HT-29 (cell line): ENCODE measurements at regions not wholly inside any gene's neighbourhood (a gene's known extent, or its start where the extent isn't known, plus 50 kb on each side); places are given as distances from the start of the nearest gene placed in this dataset.
A peak's percentile ranks its signal among the peaks of the same experiment; 100 is the strongest.

Experiments
- DNase-seq: peaks from one replicate; pipeline ENCODE4 v3.0.0-alpha.2; 2015; ENCODE audit warnings: low spot score

- no peak for DNase-seq
Measured at GRCh38 chr5:33284681-33285080, 156.1 kb upstream of the TARS1 start.

GRCh38 chr5:33287242-33287641, 153.5 kb upstream of the TARS1 start:
- DNase-seq, result no peak

GRCh38 chr5:33291216-33292000, 149.4 kb upstream of the TARS1 start:
- DNase-seq, result no peak

- no peak for DNase-seq
Measured at GRCh38 chr5:33297760-33298216, 143.0 kb upstream of the TARS1 start.

- peak; percentile 28 for DNase-seq
Measured at GRCh38 chr5:33299621-33300208, 141.1 kb upstream of the TARS1 start.

- no peak for DNase-seq
Measured at GRCh38 chr5:33300209-33300742, 140.5 kb upstream of the TARS1 start.

- DNase-seq, result no peak
Measured at GRCh38 chr5:33303579-33304095, 137.1 kb upstream of the TARS1 start.

- DNase-seq, result no peak
Measured at GRCh38 chr5:33304601-33305000, 136.2 kb upstream of the TARS1 start.

- DNase-seq, result no peak
Measured at GRCh38 chr5:33305572-33305971, 135.2 kb upstream of the TARS1 start.

- DNase-seq, result no peak
Measured at GRCh38 chr5:33306758-33307157, 134.0 kb upstream of the TARS1 start.

- no peak for DNase-seq
Measured at GRCh38 chr5:33308586-33308985, 132.2 kb upstream of the TARS1 start.

- no peak for DNase-seq
Measured at GRCh38 chr5:33309068-33309467, 131.7 kb upstream of the TARS1 start.

GRCh38 chr5:33309536-33310345, 131.0 kb upstream of the TARS1 start:
- DNase-seq, result no peak

- no peak for DNase-seq
Measured at GRCh38 chr5:33310451-33310850, 130.3 kb upstream of the TARS1 start.

GRCh38 chr5:33311893-33312292, 128.9 kb upstream of the TARS1 start:
- DNase-seq, result no peak

GRCh38 chr5:33312571-33313549, 127.9 kb upstream of the TARS1 start:
- peak; percentile 91 for DNase-seq

GRCh38 chr5:33315189-33315588, 125.6 kb upstream of the TARS1 start:
- no peak for DNase-seq

- no peak for DNase-seq
Measured at GRCh38 chr5:33316773-33317172, 124.0 kb upstream of the TARS1 start.

- DNase-seq, result no peak
Measured at GRCh38 chr5:33317271-33317670, 123.5 kb upstream of the TARS1 start.

- DNase-seq, result no peak
Measured at GRCh38 chr5:33319151-33319550, 121.6 kb upstream of the TARS1 start.

GRCh38 chr5:33319841-33320240, 120.9 kb upstream of the TARS1 start:
- no peak for DNase-seq
